GM12878 (cell line): ENCODE measurements at regions not wholly inside any gene's neighbourhood (a gene's known extent, or its start where the extent isn't known, plus 50 kb on each side); places are given as distances from the start of the nearest gene placed in this dataset.
A peak's percentile ranks its signal among the peaks of the same experiment; 100 is the strongest.

Experiments
- ATAC-seq: fragments of 200-7000 bp; cut with Tn5 transposase; 3 replicates; pipeline ENCODE4 v1.9.1; 2020; ENCODE audit warnings: mild to moderate bottlenecking, moderate library complexity
- BruUV-seq: library from RNA; stranded (reverse); fragments of 400-500 nt; replicated peaks from 2 replicates; lab custom pipeline; 2021; lab: Mats Ljungman, UMichigan
- CTCF ChIA-PET: fragments of 300-600 bp; sonication (Branson Sonifier 250); formaldehyde crosslinking; extraction: SDS; loops from one replicate; lab custom pipeline; 2021; ENCODE audit warnings: inconsistent platforms; lab: Yijun Ruan, JAX
- POLR2A ChIA-PET: fragments of 350-600 bp; formaldehyde crosslinking; extraction: SDS; loops from one replicate; lab custom pipeline; 2021; ENCODE audit warnings: inconsistent platforms; lab: Charles Lee
- RAD21 ChIA-PET: fragments of 300-600 bp; sonication (Branson Sonifier 250); formaldehyde crosslinking; loops from one replicate; lab custom pipeline; 2023; ENCODE audit warnings: antibody characterized with exemption; ENCODE audit not compliant: unreplicated experiment; lab: Charles Lee
- SMC1A ChIA-PET: fragments of 300-600 bp; sonication (Branson Sonifier 250); formaldehyde crosslinking; loops from one replicate; lab custom pipeline; 2023; ENCODE audit not compliant: unreplicated experiment, uncharacterized antibody; lab: Charles Lee
- DNase-seq: peaks from one replicate; pipeline ENCODE4 v3.0.0-alpha.2; 2011; ENCODE audit warnings: low read depth, low spot score
- FAIRE-seq: peaks from 3 replicates; lab custom pipeline; 2011; peaks lifted over from hg19 to GRCh38; lab: Jason Lieb, UNC
- H2AFZ ChIP-seq: 2 replicates; pipeline ENCODE4 v1.6.0; 2011; ENCODE audit warnings: low read depth, low read length, control low read depth; ENCODE audit not compliant: control insufficient read depth
- H3K27ac ChIP-seq: 2 replicates; pipeline ENCODE4 v1.5.1; 2011; ENCODE audit warnings: control low read depth; ENCODE audit not compliant: control insufficient read depth, insufficient read depth
- H3K27me3 ChIP-seq, 2 experiments: replicated peaks in 1 of 2; 2 replicates each; pipeline versions ENCODE4 v1.6.0 to v1.6.1; 2011; ENCODE audit warnings: low read length in 1 of 2; ENCODE audit not compliant: control insufficient read depth in 2 of 2, insufficient read depth in 2 of 2
- H3K36me3 ChIP-seq, 2 experiments: 2 replicates each; pipeline ENCODE4 v1.5.1; 2011; ENCODE audit warnings: low read length in 1 of 2; ENCODE audit not compliant: control insufficient read depth in 2 of 2, insufficient read depth in 2 of 2
- H3K4me1 ChIP-seq: 2 replicates; pipeline ENCODE4 v1.6.1; 2011; ENCODE audit warnings: mild to moderate bottlenecking, low read length, moderate library complexity, mixed read lengths; ENCODE audit not compliant: control insufficient read depth, insufficient read depth
- H3K4me2 ChIP-seq: 2 replicates; pipeline ENCODE4 v1.6.0; 2011; ENCODE audit warnings: control low read depth; ENCODE audit not compliant: control insufficient read depth, insufficient read depth
- H3K4me3 ChIP-seq: fragments of 200-600 bp; sonication (generic); 2 replicates; pipeline ENCODE4 v1.5.1; 2016
- H3K79me2 ChIP-seq: 2 replicates; pipeline ENCODE4 v1.6.0; 2011; ENCODE audit warnings: low read length; ENCODE audit not compliant: control insufficient read depth, insufficient read depth
- H3K9ac ChIP-seq: 2 replicates; pipeline ENCODE4 v1.8.0; 2011; ENCODE audit warnings: low read length, control low read depth, mixed read lengths; ENCODE audit not compliant: control insufficient read depth, insufficient read depth
- H3K9me3 ChIP-seq: replicated peaks from 3 replicates; pipeline ENCODE4 v1.5.1; 2011; ENCODE audit warnings: mild to moderate bottlenecking, low read length; ENCODE audit not compliant: control insufficient read depth, insufficient read depth
- H4K20me1 ChIP-seq: 2 replicates; pipeline ENCODE4 v1.6.0; 2011; ENCODE audit not compliant: control insufficient read depth, insufficient read depth
- PRDM15 ChIP-seq: fragments of 450-650 bp; formaldehyde crosslinking; IDR thresholded peaks from 2 replicates; pipeline ENCODE4 v1.4.0; 2020; ENCODE audit warnings: mild to moderate bottlenecking, moderate library complexity
- USF1 ChIP-seq: IDR thresholded peaks from 2 replicates; pipeline ENCODE4 v1.6.1; 2011; ENCODE audit warnings: borderline replicate concordance, low read depth, mild to moderate bottlenecking, moderate library complexity, mixed read lengths, low read length; ENCODE audit not compliant: insufficient read depth; ENCODE audit errors: extremely low read length
- WGBS: methylation state at CpG from one replicate; pipeline ENCODE4 v1.1.6; 2016; ENCODE audit warnings: low lambda C conversion rate; ENCODE audit not compliant: insufficient replicate concordance, insufficient coverage; ENCODE audit errors: missing lambda C conversion rate; 5-methylcytosine and 5-hydroxymethylcytosine counted together
- in situ Hi-C: fragments of 300-500 bp; cut with MboI; formaldehyde crosslinking; loops from 9 replicates; pipeline ENCODE4 v1.14.3; 2018; ENCODE audit warnings: mixed read lengths
- intact Hi-C: fragments of 100-400 bp; cut with micrococcal nuclease; formaldehyde crosslinking; loops from one replicate; pipeline ENCODE4 v1.14.2; 2022; ENCODE audit not compliant: unreplicated experiment

- Histone ChIP-seq H4K20me1 (no peaks in the 10 kb centered on the region; the same call in 1 of the 2 replicates), H3K4me2 (no peak overlapping the region)
- ChIA-PET SMC1A (no interaction called here), CTCF (no interaction called here)
- intact Hi-C loops: no loop called here
- no peak for FAIRE-seq
- whole genome bisulfite sequencing: 0% methylated on average over 8 of the region's 9 CpGs
- TF ChIP-seq USF1 (peak; percentile 55), PRDM15 (CRISPR knock-in tag) (no peak)
- TF ChIP-seq, all 136 proteins: peak for 1
- H2AFZ ChIP-seq: no peak overlapping the region
- no peak overlapping the region for H3K27ac ChIP-seq
- no peaks in the 10 kb centered on the region for H3K9me3 ChIP-seq
- no peaks in the 10 kb centered on the region; a peak in 1 of 4 replicates for H3K27me3 ChIP-seq
- no peaks in the 10 kb centered on the region for H3K4me1 ChIP-seq
- no peak for ATAC-seq
- DNase-seq: no peak
- no peak overlapping the region for H3K4me3 ChIP-seq
- no TSS peak for BruUV-seq
- ChIA-PET POLR2A (no interaction called here), RAD21 (no interaction called here)
- no peak overlapping the region for H3K9ac ChIP-seq
- H3K36me3 ChIP-seq: no peaks in the 10 kb centered on the region
- no peaks in the 10 kb centered on the region for H3K79me2 ChIP-seq
- in situ Hi-C loops: no loop called here
Observed at GRCh38 chr20:40506537-40506939, 182.5 kb downstream of the MAFB start.
